ENCODE measurements at regions not wholly inside any gene's neighbourhood (a gene's known extent, or its start where the extent isn't known, plus 50 kb on each side); places are given as distances from the start of the nearest gene placed in this dataset.
"Not testable (repeated sequence)": the region's sequence is repeated elsewhere in the genome, so short reads cannot be mapped to it uniquely, and the experiment has no call there.

GRCh38 chr9:104993291-104993963 lies 65.5 kb upstream of the ABCA1 start:
- Histone ChIP-seq H3K27ac (peak overlapping the region; percentile 88 to 97 (median 95)), H3K9me3 (no peaks in the 10 kb centered on the region), H3K4me3 (peak overlapping the region in 1 of 12 donors; percentile 0), H3K27me3 (no peaks in the 10 kb centered on the region), H3K4me1 (peaks cover 3 to 51% (median 36%) of the 10 kb centered on the region in 12 donors), H3K36me3 (no peaks in the 10 kb centered on the region)
- WGBS, 4 donors, result 5 to 11% (median 7%) methylated on average over 9 of the region's 9 CpGs
- intact Hi-C loops (cut with DNase I), result loop anchor here in 6 of 10 donors (2.0 to 10.0 kb wide), 11 partner anchors 49 to 251 kb away; partner anchors contain the start of genes ABCA1 (in 1 of the 6) and SLC44A1 (in 1 of the 6)
- ATAC-seq, result peak; percentile 77 to 89 (median 84)
- no peak for TF ChIP-seq CTCF (IDR thresholded peaks at IDR 0.05)
- TF ChIP-seq POLR2A (IDR thresholded peaks at IDR 0.05), result no peak
- peak; percentile 81 to 94 (median 83) for DNase-seq

DNA sequence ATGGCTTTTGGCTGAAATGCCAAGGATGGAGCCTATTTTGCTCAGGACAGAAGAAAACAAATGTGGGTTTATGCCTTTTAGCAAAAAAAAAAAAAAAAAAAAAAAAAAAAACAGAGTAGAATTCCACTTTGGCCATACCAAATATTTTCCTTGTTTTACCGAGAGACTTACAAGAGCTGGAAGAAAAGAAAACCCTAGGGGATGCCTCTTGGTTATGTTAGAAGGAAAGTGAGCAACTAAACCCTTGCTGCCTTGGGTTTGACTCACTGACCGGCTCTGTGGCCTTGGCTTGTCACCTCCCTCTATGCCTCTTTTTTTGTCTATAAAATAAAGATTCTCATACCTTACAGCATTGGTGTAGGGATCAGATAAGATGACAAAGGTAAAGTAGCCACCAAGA lies 69.6 kb upstream of the ABCA1 start:
- H3K4me3 ChIP-seq, result no peak overlapping the region
- no peak for DNase-seq
- ATAC-seq, result no peak
- WGBS, 4 donors, result 72 to 79% (median 76%) methylated on average over 2 of the region's 2 CpGs
- H3K36me3 ChIP-seq, result no peaks in the 10 kb centered on the region
- no peak overlapping the region for H3K27ac ChIP-seq
- peaks cover 0 to 21% (median 17%) of the 10 kb centered on the region in 12 donors for H3K4me1 ChIP-seq
- intact Hi-C loops (cut with DNase I), result loop anchor here in 3 of 10 donors (10.0 kb wide), 3 partner anchors 47 to 247 kb away; partner anchors contain the start of gene SLC44A1 (in 1 of the 3)
- H3K27me3 ChIP-seq, result no peaks in the 10 kb centered on the region
- H3K9me3 ChIP-seq, result no peaks in the 10 kb centered on the region
- TF ChIP-seq CTCF (IDR thresholded peaks at IDR 0.05) (no peak), POLR2A (IDR thresholded peaks at IDR 0.05) (no peak)

DNA sequence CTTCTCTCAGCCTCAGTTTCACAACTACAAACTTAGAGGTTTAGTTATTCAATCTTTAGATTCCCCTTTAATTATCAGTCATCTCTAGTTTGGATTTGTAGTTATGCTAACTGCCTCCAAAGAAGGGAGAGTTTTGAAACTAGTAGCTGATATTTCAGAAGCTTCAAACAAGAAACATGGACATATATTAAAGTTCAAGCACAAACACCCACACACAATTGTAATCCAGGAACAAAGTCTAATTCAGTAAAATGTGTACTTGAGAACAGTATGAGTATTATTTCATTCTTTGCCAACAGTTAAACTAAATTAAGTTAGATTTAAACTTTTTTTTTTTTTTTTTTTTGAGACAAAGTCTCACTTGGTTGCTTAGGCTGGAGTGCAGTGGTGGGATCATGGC lies 71.2 kb upstream of the ABCA1 start:
- Histone ChIP-seq H3K4me3 (no peak overlapping the region), H3K9me3 (no peaks in the 10 kb centered on the region), H3K4me1 (peaks cover 0 to 14% (median 2%) of the 10 kb centered on the region in 12 donors), H3K36me3 (no peaks in the 10 kb centered on the region), H3K27me3 (no peaks in the 10 kb centered on the region), H3K27ac (no peak overlapping the region)
- no peak for DNase-seq
- no peak for ATAC-seq
- intact Hi-C loops (cut with DNase I), result loop anchor here in 3 of 10 donors (10.0 kb wide), 3 partner anchors 46 to 246 kb away; partner anchors contain the start of gene SLC44A1 (in 1 of the 3)
- no peak for TF ChIP-seq CTCF (IDR thresholded peaks at IDR 0.05)
- no peak for TF ChIP-seq POLR2A (IDR thresholded peaks at IDR 0.05)

DNA sequence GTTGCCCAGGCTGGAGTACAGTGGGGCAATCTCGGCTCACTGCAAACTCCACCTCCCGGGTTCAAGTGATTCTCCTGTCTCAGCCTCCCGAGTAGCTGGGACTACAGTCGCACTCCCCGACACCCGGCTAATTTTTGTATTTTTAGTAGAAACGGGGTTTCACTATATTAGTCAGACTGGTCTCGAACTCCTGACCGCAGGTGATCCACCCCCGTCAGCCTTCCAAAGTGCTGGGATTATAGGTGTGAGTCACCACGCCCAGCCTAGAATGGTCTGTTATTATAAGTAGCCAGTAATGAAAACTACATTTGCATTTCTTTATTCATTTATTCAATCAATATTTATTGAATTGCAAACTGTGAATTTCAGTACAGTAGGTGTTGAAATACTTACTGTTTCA lies 72.6 kb upstream of the ABCA1 start:
- not testable (repeated sequence) for ATAC-seq

More for the DNA sequence above, 72.6 kb upstream of the ABCA1 start:
- H3K9me3 ChIP-seq; H3K4me3 ChIP-seq; intact Hi-C loops (cut with DNase I); DNase-seq; H3K27ac ChIP-seq; H3K36me3 ChIP-seq; H3K27me3 ChIP-seq: not testable (repeated sequence)
- H3K4me1 ChIP-seq, result peaks cover 0 to 18% (median 0%) of the 10 kb centered on the region in 12 donors
- 95 to 98% (median 97%) methylated on average over 11 of the region's 11 CpGs for WGBS, 4 donors

All from heart left ventricle (tissue), 16 donors.